ENCODE measurements at regions not wholly inside any gene's neighbourhood (a gene's known extent, or its start where the extent isn't known, plus 50 kb on each side); places are given as distances from the start of the nearest gene placed in this dataset.

GRCh38 chr14:65794674-65795279 is 382.2 kb downstream of the FUT8 start:
- no peak for DNase-seq (ENCODE audit: low spot score)

GRCh38 chr14:65798216-65798615 is 385.7 kb downstream of the FUT8 start:
- DNase-seq (ENCODE audit: low spot score): no peak

GRCh38 chr14:65800694-65801093 is 388.2 kb downstream of the FUT8 start:
- no peak for DNase-seq (ENCODE audit: low spot score)

GRCh38 chr14:65802196-65802595 is 389.7 kb downstream of the FUT8 start:
- DNase-seq (ENCODE audit: low spot score): no peak

- no peak for DNase-seq (ENCODE audit: low spot score)
Measured at GRCh38 chr14:65803885-65804284, 391.4 kb downstream of the FUT8 start.

- DNase-seq (ENCODE audit: low spot score): no peak
Measured at GRCh38 chr14:65804439-65805112, 392.0 kb downstream of the FUT8 start.

GRCh38 chr14:65805113-65805473 is 392.6 kb downstream of the FUT8 start:
- no peak for DNase-seq (ENCODE audit: low spot score)

- DNase-seq (ENCODE audit: low spot score): no peak
Measured at GRCh38 chr14:65808390-65808789, 395.9 kb downstream of the FUT8 start.

- DNase-seq (ENCODE audit: low spot score): no peak
Measured at GRCh38 chr14:65810322-65810721, 397.8 kb downstream of the FUT8 start.

GRCh38 chr14:65813760-65814384 is 401.3 kb downstream of the FUT8 start:
- no peak for DNase-seq (ENCODE audit: low spot score)

GRCh38 chr14:65815127-65815526 is 402.6 kb downstream of the FUT8 start:
- DNase-seq (ENCODE audit: low spot score): no peak

- no peak for DNase-seq (ENCODE audit: low spot score)
Measured at GRCh38 chr14:65817011-65817410, 404.5 kb downstream of the FUT8 start.

GRCh38 chr14:65819569-65819968 is 407.0 kb downstream of the FUT8 start:
- no peak for DNase-seq (ENCODE audit: low spot score)

GRCh38 chr14:65821224-65821753 is 408.8 kb downstream of the FUT8 start:
- no peak for DNase-seq (ENCODE audit: low spot score)

- peak; percentile 84 for DNase-seq (ENCODE audit: low spot score)
Measured at GRCh38 chr14:65824285-65824977, 411.9 kb downstream of the FUT8 start.

- DNase-seq (ENCODE audit: low spot score): no peak
Measured at GRCh38 chr14:65824978-65825299, 412.4 kb downstream of the FUT8 start.

GRCh38 chr14:65826946-65827345 is 414.4 kb downstream of the FUT8 start:
- no peak for DNase-seq (ENCODE audit: low spot score)

- DNase-seq (ENCODE audit: low spot score): no peak
Measured at GRCh38 chr14:65827520-65827919, 415.0 kb downstream of the FUT8 start.

GRCh38 chr14:65828396-65828795 is 415.9 kb downstream of the FUT8 start:
- DNase-seq (ENCODE audit: low spot score): no peak

- no peak for DNase-seq (ENCODE audit: low spot score)
Measured at GRCh38 chr14:65832431-65833266, 420.1 kb downstream of the FUT8 start.

GRCh38 chr14:65833267-65833880 is 420.8 kb downstream of the FUT8 start:
- DNase-seq (ENCODE audit: low spot score): no peak

- DNase-seq (ENCODE audit: low spot score): no peak
Measured at GRCh38 chr14:65834051-65834450, 421.5 kb downstream of the FUT8 start.
